Transverse colon (tissue), 3 donors: ENCODE measurements at regions not wholly inside any gene's neighbourhood (a gene's known extent, or its start where the extent isn't known, plus 50 kb on each side); places are given as distances from the start of the nearest gene placed in this dataset.

Experiments used
- EP300 ChIP-seq: sonication (generic); formaldehyde crosslinking; IDR thresholded peaks from one replicate; pipeline ENCODE4 v1.6.1; 2017; ENCODE audit warnings: antibody characterized with exemption, low read depth
- POLR2A ChIP-seq: fragments of 450-650 bp; IDR thresholded peaks from one replicate; pipeline ENCODE4 v1.6.1; 2016; ENCODE audit warnings: antibody characterized with exemption, mild to moderate bottlenecking, moderate library complexity
- TF ChIP-seq, protein P1 (sequence below), 5 experiments: fragments of 200-600 bp in 3 of 5; fragments of 450-650 bp in 2 of 5; sonication (generic) in 3 of 5; IDR thresholded peaks; 1 replicate in 2 of 5; 2 replicates in 3 of 5; pipeline ENCODE4 v1.5.1; 2016 to 2017; ENCODE audit warnings: antibody characterized with exemption in 5 of 5, inconsistent platforms in 3 of 5, mild to moderate bottlenecking in 2 of 5, moderate library complexity in 1 of 5

DNA sequence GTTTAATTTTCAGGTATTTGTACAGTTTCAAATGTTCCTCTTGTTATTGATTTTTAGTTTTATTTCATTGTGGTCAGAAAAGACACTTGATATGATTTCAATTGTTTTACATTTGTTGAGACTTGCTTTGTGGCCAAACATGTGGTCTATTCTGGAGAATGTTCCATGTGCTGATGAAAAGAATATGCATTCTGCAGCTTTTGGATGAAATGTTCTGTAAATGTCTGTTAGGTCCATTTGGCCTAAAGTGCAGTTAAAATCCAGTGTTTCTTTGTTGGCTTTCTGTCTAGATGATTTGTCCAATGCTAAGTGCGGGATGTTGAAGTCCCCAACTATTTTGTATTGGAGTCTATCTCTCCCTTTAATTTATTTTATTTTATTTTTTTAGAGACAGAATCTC is 70.5 kb downstream of the ZNF503 start:
- TF ChIP-seq, protein P1, sequence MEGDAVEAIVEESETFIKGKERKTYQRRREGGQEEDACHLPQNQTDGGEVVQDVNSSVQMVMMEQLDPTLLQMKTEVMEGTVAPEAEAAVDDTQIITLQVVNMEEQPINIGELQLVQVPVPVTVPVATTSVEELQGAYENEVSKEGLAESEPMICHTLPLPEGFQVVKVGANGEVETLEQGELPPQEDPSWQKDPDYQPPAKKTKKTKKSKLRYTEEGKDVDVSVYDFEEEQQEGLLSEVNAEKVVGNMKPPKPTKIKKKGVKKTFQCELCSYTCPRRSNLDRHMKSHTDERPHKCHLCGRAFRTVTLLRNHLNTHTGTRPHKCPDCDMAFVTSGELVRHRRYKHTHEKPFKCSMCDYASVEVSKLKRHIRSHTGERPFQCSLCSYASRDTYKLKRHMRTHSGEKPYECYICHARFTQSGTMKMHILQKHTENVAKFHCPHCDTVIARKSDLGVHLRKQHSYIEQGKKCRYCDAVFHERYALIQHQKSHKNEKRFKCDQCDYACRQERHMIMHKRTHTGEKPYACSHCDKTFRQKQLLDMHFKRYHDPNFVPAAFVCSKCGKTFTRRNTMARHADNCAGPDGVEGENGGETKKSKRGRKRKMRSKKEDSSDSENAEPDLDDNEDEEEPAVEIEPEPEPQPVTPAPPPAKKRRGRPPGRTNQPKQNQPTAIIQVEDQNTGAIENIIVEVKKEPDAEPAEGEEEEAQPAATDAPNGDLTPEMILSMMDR (IDR thresholded peaks at IDR 0.05), result no peak
- TF ChIP-seq POLR2A (no peak), EP300 (no peak)
